Hematopoietic multipotent progenitor cell treated with erythropoietin and hydrocortisone succinate and interleukin-3 and kit ligand, for 17 days (in vitro differentiated cells): ENCODE measurements at regions not wholly inside any gene's neighbourhood (a gene's known extent, or its start where the extent isn't known, plus 50 kb on each side); places are given as distances from the start of the nearest gene placed in this dataset.
"Not testable (repeated sequence)": the region's sequence is repeated elsewhere in the genome, so short reads cannot be mapped to it uniquely, and the experiment has no call there.

Experiments
- DNase-seq: peaks from one replicate; pipeline ENCODE4 v3.0.0-alpha.2; 2015; ENCODE audit warnings: low spot score

DNA sequence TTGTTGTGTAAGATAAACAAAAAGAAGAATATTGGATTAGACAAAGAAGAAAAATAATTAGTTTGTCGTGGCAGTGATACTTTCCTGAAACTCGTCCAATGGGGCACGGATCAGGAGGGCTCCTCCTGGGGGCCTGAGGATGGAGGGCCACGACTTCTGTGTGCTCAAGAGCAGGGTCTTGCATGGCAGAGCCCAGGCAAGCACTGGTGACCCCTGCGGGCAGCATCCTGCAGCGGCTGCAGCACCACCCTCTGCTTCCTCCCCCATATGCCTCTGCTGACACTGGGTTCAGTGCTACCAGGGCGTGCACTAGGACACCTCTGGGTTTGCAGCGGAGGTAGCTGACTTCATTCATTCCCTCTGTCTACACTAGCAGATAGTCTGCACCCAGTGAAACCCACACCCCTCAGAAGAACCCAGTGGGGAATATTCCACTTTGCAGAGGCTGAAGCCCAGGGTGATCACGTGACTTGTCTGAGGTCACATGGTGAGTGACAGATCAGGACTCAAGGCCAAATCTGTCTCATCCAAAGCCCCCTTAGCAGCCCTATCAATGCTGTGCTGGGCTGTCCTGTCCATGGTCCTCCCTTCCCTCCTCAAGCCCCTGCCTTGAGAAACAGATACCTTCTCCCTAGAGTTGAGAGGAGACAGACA lies 375.5 kb downstream of the TCERG1L start:
- DNase-seq: no peak

DNA sequence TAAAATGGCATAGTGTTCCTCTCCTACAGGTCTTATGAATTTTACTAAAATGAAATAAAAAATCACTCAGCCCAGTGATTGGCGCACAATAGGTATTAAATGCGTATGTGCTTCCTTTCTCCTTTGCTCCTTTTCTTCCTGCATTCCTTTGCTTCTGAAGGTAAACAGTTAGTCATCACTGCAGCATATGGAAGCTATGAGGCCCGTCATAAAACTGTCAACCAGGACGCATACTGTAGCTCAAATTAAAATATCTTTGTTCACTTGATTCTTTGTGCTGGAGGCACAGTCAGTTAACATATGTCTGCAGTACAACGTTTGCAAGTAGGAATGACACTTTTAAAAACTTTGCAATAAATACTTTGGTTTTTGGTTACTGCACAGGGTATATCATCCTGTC lies 374.7 kb downstream of the TCERG1L start:
- DNase-seq: no peak

DNA sequence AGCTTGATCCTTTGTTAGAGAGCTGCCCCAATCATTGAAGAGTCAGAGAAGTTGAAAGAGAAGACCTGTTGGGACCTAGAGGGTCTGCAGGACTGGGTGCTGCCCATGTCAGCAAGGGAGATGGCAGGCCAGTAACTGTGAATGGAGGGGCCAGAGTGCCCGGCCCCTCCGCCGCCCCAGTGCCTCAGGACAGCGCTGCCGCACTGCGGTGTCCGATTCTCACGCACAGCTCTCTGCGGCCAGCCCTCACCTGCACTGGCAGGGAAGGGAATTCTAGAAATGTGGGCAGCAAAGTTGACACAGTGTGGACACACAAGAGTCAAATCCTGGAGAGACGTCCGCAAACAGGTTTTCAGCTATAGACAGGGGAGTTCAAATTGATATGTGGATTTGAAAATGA lies 373.5 kb downstream of the TCERG1L start:
- DNase-seq: no peak

DNA sequence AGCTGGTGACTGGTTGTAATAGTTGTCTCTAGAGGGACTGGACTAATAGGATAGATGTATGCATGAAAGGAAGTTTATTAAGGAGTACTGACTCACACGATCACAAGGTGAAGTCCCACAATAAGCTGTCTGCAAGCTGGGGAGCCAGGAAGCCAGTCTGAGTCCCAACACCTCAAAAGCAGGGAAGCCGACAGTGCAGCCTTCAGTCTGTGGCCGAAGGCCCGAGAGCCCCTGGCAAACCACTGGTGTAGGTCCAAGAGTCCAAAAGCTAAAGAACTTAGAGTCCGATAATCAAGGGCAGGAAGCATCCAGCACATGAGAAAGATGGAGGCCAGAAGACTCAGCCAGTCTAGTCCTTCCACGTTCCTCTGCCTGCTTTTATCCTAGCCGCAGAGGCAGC lies 372.6 kb downstream of the TCERG1L start:
- DNase-seq: not testable (repeated sequence)

DNA sequence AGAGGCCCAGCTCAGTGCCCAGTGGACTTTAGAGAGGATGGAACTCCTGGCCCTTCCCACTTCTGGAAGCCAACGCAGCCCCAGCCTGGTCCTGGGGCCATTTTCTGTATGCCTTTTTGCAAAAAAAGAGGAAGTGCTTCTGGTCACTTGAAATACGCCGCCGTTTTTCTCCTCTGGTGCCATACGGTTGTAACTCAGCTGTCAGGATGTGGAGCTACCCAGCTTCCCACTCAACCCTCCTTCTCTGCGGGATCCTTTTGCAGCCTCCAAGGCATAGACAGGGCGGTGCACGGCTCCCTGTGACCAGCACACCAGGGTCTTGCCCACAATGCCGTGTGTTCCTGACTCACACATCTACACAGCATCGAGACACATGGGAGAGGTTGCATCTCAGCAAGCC lies 369.6 kb downstream of the TCERG1L start:
- DNase-seq: no peak

DNA sequence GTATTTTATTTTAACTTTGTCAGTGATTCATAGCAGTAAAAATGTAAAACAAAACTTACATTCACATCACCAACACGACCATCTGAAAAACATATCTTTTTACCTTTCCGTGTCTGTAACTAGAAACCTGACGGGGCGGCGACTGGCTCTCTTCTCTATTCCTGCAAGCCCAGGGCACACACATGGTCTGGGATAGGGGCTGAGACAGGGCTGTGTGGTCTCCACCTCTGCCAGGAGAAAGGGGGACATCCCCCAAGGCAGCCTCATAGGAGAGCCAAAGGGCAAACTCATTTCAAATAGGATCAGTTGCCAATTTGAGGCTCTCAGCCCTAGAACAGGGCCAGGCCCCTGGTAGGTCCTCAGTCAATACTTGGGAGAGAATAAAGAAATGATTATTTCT lies 359.4 kb downstream of the TCERG1L start:
- no peak for DNase-seq

DNA sequence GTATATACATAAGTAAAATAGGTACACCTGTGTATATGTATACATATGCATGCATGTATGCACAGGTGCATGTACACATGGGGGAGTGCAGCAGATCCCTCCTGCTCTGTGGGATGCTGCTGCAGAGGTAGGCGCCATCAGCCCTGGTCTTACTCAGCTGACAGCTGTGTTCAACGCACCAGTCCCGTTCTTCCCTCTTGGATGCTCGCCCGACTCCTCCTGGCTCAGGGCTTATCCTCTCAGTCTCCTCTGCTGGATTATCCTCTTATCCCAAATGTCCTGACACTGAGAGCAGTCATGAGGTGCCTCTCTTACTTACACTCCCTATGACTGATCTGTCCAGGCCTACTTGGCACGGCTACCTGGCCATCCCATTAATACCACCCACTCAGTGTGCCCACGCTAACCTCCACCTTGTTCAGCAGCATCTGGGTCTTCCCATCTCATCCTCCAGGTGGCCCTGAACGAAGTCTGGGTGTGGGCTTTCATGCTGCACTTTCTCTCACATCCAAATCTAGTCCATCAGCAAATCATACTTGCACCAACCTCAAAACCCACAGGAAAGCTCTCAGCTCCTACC lies 357.1 kb downstream of the TCERG1L start:
- DNase-seq: no peak

DNA sequence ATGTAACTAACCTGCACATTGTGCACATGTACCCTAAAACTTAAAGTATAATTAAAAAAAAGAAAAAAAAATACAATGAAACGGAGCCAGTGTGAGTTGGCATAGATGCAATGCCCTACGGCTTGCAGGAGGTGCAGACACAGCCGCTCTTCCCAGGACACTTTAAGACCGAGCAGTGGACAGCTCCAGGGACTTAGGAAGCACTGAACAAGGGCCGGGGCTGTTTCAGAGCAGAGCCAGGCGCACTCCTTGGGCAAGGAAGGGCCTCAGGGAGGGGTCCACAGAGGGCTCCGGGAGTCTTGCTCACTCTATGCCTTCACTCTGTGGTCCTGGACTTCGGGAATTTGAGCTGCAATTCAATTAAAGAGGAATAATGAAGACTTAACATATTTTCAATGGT lies 355.3 kb downstream of the TCERG1L start:
- DNase-seq: no peak

DNA sequence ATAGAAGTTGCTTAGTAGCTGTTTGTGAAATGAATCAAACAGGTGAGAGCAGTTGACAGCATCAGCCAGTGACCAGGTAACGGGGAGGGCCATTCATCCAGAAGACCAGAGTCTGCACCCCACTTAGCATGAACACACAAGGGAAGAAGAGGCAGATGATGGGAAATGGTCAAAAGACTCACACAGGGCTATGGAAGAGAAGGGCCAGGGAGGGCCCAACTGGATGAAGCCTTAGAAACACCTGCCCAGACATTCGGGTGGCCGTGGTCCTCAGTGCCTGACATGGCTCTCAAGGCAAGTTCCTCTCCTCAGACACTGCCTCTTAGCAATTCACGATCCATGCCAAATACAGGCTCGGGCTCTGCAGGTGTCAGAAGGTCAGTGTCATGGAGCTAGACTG lies 354.1 kb downstream of the TCERG1L start:
- DNase-seq: no peak

DNA sequence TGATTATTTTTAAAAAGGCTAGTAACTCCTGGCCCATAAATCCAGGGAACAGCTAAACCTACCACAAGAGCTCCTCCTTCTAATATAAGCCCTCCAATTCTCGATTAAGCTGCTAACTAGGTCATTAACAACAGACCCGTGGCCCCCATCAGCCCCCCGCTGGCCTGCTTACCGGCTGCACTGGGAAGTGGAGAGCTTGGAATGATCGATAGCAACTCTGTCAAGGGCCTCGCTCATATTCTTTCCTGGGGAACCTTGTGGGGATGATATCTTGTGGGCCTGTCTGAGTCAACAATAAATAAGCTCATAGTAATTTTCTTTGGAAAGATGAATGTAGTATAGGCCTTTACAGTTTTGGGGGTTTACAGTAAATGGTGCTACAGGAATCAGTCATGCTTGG lies 353.5 kb downstream of the TCERG1L start:
- no peak for DNase-seq

DNA sequence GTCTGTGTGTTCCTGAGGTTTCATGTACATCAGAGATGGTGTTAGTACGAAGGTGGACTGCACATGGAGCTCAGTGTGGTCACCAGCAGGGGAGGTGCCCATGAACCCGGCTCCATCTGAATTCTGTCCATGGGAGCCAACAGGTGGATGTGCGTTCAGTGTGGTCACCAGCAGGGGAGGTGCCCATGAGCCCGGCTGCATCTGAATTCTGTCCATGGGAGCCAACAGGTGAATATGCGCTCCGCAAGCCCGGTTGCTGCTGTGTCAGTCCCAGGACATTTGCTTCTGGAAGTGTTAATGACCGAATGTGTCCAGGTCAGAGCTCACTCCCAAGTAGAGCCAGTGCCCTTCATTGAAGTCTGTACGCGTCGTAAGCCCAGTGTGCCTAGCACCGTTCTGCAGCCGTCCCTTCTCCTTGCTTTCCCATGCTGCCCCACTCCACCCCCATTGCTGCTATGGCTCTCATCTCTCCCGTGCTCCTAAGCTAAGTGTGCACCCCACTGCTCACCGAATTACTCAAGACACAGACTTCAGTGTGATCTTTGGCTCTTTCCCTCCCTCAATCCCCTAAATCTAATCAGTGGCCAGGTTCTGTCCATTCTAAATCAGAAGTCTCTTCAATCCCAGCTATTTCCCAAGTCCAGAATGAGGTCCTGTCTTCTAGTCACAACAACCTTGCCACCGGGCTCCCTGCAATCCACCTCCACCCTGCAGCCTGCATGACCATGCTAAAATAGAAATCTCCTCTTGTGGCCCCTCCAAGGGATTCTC lies 352.4 kb downstream of the TCERG1L start:
- no peak for DNase-seq

DNA sequence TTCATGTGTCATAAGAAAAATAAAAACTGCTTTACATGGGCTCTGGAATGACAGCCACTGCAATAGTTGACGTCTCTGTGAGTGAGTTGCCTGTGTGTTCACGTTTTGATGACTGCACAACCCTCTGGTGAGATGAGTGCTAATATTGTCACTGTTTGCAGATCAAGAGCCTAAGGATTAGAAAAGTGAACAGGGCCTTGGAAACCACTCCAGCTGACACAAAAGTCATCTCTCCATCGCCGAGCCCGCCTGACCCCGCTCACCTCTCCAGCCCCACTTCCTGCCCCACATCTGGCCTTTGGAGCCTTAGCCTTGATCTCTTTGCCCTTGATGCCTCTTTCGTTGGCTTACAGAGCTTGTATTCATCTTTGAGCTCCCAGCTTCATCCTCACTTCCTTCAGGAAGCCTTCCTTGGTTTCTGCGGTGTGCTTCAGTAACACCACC lies 351.7 kb downstream of the TCERG1L start:
- DNase-seq: no peak

DNA sequence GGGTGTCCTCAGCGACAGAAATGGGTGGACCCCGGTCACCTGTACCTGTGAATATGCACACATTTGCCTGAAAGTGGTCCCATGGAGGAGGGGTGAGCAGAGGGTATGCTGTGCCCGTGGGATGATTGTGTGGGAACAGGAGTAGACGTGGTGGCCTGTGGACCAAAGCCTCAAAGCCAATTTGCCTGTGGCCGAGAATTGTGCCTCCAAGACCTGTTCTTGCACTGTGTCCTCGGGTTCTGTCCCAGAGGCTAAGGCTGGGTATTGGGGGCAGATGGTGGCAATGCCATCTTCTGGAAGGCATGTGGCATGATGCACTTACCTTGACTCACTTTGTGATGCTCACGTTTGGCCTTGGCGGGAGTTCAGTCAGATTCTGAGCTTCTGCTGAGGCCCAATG lies 351.0 kb downstream of the TCERG1L start:
- no peak for DNase-seq

DNA sequence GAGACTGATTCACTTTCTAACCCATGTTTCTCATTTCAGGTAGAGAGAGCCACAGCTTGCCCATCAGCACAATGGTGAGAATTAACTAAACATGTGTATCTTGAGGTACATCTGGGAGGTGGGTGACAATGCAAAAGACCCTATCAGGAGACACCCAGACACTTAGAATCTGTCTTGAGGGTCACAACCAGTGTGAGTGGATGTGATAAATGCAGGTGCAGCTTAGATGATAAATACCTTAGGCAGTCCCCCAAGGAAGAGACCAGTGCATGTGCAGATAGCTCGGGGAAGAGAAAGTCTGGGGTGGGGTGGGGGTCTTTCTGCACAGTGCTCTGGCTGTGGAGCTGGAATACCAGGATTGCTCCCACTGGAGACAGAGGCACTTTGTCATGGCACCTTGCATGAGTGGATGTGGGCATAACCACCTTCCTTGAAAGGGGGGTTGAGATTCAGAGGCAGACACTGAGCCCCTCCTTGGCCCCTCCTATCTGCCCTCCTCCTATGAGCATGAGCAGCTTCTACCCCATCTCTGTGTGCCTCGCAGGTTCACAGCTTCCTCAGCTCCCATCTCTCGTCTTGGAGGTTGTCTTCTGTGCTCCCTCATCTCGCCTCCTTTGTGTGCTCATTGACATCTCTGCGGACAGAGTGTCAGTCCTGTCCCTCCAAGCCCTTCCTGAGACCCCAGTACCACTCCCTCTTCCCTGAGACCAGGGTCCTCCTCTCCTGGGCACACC lies 349.8 kb downstream of the TCERG1L start:
- no peak for DNase-seq

DNA sequence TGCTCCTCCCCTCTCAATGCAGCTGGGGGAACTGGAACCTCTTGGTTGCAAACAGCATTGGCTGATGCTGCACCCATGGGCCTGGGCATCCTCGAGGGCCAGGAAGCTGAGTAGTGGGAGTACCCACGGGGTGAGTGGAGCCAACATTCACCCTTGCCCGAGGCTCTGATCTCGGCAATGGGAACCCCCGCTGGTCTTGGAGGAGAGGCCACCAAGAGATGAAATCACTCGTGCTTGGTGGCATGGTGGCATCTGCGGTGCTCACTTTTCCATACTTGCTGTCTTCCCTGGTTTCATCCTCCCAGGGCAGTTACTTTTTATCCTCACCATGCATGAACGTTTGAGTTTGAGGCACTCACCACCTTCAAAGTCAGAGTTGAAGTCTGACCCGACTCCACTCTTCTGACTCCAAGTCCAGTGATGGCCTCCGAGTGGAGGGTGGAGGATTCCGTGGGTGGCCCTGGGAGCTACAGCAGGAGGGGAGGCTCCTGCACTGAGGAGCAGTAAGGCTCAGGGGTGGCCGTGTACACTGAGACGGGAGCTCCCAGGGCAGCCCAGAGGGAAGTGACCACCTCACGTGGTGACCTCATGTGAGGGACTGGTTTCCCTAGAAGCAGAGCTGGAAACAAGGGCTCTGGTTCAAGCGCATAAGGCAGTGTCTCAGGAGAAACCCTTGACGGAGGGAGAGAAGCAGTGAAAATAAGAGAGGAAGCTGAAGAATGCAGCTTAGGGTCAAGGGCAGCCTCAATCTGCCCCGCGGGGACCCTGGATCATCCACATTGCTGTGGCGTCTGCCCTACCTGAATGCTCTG lies 349.1 kb downstream of the TCERG1L start:
- DNase-seq: no peak

DNA sequence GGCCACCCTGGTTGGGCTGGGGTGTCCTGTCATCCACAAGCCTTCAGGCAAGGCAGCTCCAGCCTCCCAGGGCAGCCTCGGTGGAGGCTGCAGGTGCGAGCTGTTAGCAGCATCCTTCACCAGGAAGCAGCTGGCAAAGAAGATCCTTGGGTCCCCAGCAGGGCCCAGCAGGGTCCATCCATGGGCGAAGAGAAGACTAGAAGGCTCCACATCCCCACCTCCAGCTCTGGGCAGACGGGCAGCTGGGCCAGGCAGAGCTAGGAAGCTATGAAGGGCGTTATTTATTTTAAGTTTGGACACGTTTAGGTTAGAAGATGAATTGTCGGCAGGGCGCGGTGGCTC lies 348.5 kb downstream of the TCERG1L start:
- DNase-seq: no peak

DNA sequence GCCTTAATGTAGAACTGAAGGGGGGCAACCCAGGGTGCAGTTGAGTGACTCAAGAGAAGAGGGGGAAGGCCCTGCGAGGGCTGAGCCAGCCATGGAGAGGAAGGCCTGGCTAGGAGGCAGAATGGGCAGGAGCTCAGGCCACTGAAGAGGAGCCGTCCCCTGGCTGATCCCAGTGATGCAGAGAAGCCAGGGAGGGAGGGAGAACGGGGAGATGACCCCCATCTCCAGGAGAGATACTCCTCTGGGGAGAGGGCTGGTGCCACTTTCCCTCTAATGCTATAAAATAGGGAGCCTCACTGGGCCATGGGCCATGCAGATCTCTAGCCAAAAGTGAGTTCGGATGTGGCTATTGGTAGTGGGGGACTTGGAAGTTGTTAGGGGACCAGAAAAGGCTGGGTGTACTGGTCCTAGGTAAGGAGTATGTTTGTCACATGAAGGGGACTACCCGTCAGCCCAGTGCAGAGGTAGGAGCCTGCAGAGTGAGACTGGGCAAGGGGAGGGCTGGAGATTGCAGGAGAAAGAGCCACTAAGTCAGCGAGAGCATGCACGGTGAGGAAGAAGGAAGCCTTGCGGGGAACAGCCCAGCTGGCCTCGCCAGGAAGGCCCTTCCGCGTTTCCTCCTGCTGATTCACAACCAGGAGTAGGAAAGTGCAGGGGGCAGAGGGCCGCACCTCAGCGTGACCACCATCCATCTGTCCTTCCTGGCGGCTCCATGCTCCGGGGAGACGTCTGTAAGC lies 347.6 kb downstream of the TCERG1L start:
- DNase-seq: no peak

DNA sequence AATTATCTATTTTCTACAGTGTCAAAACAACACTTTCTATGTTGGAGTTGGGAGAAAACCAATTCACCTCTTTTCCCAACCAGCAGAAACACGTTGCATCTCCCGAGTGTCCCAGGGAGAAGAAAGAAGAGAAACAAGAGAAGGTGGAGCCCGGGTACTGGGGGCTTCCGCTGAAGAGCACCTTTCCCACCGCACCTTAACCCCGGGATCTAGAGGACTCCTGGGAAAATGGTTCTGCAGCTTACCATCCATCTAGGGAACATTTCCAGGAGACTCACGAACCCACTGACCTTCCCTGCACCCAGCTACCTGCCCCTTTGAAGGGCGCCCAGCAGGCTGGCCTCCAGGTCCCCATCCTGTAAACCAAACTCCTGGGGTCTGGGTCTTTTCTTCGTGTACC lies 346.8 kb downstream of the TCERG1L start:
- DNase-seq: no peak

DNA sequence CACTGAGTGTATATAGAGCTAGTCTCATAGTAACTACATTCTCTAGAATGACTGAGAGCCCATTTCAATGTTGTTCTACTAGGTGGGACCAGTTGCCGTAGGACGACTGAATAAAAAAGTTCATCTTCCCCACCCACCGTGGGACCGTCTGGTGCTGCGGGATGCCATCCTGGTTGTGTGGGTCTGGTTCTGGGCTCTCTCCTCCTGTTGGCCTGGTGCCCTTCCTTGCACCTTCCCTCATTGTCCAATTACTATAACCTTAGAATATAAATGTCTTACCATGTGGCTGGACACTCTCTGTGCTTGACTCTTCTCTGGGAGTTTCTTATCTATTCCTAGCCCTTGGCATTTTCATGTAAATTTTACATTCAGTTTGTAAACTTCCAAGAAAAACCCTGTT lies 344.4 kb downstream of the TCERG1L start:
- DNase-seq: no peak

DNA sequence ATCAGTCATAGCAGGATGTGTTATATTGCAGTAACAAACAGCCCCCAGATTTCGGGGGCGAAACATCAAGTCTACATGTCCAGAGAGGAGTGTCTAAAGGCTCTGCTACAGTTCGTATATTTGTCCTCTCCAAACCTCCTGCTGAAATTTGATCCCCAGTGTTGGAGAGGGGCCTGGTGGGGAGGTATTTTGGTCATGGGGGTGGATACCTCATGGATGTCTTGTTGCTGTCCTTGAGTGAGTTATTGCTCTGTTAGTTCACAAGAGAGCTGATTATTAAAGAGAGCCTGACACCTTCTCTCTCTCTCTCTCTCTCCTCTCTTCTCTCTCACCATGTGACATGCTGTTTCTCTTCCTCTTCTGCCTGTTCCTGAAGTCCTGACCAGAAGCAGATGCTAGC lies 343.7 kb downstream of the TCERG1L start:
- no peak for DNase-seq

DNA sequence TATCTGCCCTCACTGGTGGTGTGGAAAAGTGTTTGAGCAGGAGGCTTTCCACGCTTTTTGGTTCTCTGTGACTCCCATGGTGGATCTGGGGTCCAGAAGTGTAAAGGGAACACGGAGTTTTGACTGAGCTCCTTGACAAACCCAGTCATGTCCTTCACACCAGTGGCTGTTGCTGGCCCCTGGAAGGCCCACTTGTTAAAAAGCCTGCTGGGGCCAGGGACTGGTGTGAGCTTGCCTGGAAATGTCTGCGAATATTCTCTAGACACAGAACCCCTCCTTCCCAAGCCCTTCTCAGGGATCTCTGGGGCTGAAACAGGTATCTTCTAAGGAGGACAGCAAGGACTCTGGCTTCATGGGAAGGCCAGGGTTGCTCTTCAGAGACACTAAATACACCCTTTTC lies 343.0 kb downstream of the TCERG1L start:
- DNase-seq: no peak
